ENCODE measurements at regions not wholly inside any gene's neighbourhood (a gene's known extent, or its start where the extent isn't known, plus 50 kb on each side); places are given as distances from the start of the nearest gene placed in this dataset.

GRCh38 chr5:56434986-56435385, 201.9 kb upstream of the ANKRD55 start:
- no peak for ATAC-seq
- no peak for TF ChIP-seq CTCF (IDR thresholded peaks at IDR 0.05)
- Histone ChIP-seq H3K27ac (no peak overlapping the region), H3K36me3 (ENCODE audit: insufficient read depth in 1 of 2, low read depth in 1 of 2) (no peaks in the 10 kb centered on the region), H3K4me1 (no peaks in the 10 kb centered on the region), H3K9me3 (no peaks in the 10 kb centered on the region), H3K27me3 (ENCODE audit: insufficient read depth in 3 of 3, low read length in 2 of 3) (peaks cover 0 to 3% (median 0%) of the 10 kb centered on the region in 3 donors), H3K4me3 (no peak overlapping the region)
- DNase-seq, result no peak
- intact Hi-C loops (cut with DNase I), result no loop called here
- 81 to 93% (median 90%) methylated on average over 3 of the region's 3 CpGs for WGBS, 3 donors

- H3K4me1 ChIP-seq, result no peaks in the 10 kb centered on the region
- H3K36me3 ChIP-seq (ENCODE audit: insufficient read depth in 1 of 2, low read depth in 1 of 2), result no peaks in the 10 kb centered on the region
- no peak for DNase-seq
- H3K9me3 ChIP-seq, result no peaks in the 10 kb centered on the region
- H3K27ac ChIP-seq, result no peak overlapping the region
- no peak for ATAC-seq
- TF ChIP-seq CTCF (IDR thresholded peaks at IDR 0.05), result no peak
- peaks cover 0 to 3% (median 0%) of the 10 kb centered on the region in 3 donors for H3K27me3 ChIP-seq (ENCODE audit: insufficient read depth in 3 of 3, low read length in 2 of 3)
- 75 to 78% (median 77%) methylated on average over 2 of the region's 2 CpGs for WGBS, 3 donors
- H3K4me3 ChIP-seq, result no peak overlapping the region
- intact Hi-C loops (cut with DNase I), result no loop called here
Observed at GRCh38 chr5:56433039-56433617, 200.0 kb upstream of the ANKRD55 start.

DNA sequence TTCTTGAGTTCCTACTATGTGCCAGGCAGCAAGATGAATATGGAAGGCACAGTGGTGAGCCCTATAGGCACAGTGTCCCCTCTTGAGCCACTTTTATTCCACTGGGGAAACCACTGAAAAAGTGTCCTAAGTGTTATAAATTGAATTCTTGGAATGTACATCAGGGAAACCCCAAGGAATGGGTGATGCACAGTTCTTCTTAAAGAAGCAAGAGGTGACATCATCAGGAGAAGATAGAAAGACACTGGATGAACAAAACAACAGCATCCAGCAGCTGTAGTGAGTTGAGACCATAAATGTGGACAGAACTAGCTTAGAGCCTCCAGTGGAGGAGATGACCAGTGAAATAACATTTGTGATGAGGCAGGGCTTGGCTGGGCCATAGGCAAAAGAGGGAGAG, 199.2 kb upstream of the ANKRD55 start:
- H3K4me3 ChIP-seq, result no peak overlapping the region
- ATAC-seq (no peak), DNase-seq (no peak)
- H3K36me3 ChIP-seq (ENCODE audit: insufficient read depth in 1 of 2, low read depth in 1 of 2), result no peaks in the 10 kb centered on the region
- H3K4me1 ChIP-seq, result no peaks in the 10 kb centered on the region
- peaks cover 0 to 3% (median 0%) of the 10 kb centered on the region in 3 donors for H3K27me3 ChIP-seq (ENCODE audit: insufficient read depth in 3 of 3, low read length in 2 of 3)
- H3K27ac ChIP-seq, result no peak overlapping the region
- TF ChIP-seq CTCF (IDR thresholded peaks at IDR 0.05), result no peak
- intact Hi-C loops (cut with DNase I), result no loop called here
- H3K9me3 ChIP-seq, result no peaks in the 10 kb centered on the region

DNA sequence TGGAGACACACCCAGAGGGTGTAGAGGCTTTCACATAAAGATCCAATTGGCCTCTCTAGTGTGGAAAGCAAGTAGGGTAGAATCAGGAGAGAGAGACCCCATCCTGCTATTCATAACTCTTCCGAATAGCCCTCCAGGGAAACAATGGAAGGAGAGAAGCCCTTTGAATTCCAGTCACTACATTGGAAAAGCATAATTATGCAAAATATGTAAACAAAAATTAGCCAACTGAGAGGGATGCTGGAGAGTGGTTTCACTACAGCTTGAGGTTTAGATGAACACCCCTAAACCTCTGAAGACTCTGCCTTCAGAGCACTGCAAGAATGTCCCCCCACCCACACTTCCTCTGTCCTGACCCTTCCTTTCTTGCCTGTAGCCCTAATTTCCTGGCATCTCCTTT, 197.3 kb upstream of the ANKRD55 start:
- Histone ChIP-seq H3K27me3 (ENCODE audit: insufficient read depth in 3 of 3, low read length in 2 of 3) (peaks cover 0 to 3% (median 0%) of the 10 kb centered on the region in 3 donors), H3K4me3 (no peak overlapping the region), H3K36me3 (ENCODE audit: insufficient read depth in 1 of 2, low read depth in 1 of 2) (no peaks in the 10 kb centered on the region), H3K4me1 (no peaks in the 10 kb centered on the region), H3K9me3 (no peaks in the 10 kb centered on the region), H3K27ac (no peak overlapping the region)
- DNase-seq (no peak), ATAC-seq (no peak)
- WGBS, 3 donors, result 38 to 84% (median 77%) methylated on average over 1 of the region's 1 CpG
- intact Hi-C loops (cut with DNase I), result no loop called here
- no peak for TF ChIP-seq CTCF (IDR thresholded peaks at IDR 0.05)

GRCh38 chr5:56429110-56429561, 196.0 kb upstream of the ANKRD55 start:
- intact Hi-C loops (cut with DNase I), result no loop called here
- ATAC-seq, result no peak
- Histone ChIP-seq H3K27me3 (ENCODE audit: insufficient read depth in 3 of 3, low read length in 2 of 3) (no peaks in the 10 kb centered on the region), H3K27ac (no peak overlapping the region), H3K4me3 (no peak overlapping the region), H3K4me1 (no peaks in the 10 kb centered on the region), H3K36me3 (ENCODE audit: insufficient read depth in 1 of 2, low read depth in 1 of 2) (no peaks in the 10 kb centered on the region), H3K9me3 (no peaks in the 10 kb centered on the region)
- no peak for TF ChIP-seq CTCF (IDR thresholded peaks at IDR 0.05)
- 63 to 76% (median 66%) methylated on average over 6 of the region's 6 CpGs for WGBS, 3 donors
- peak; percentile 27 to 59 for DNase-seq

Measured in psoas muscle (tissue), 7 donors.